Esophagus muscularis mucosa (tissue), 3 donors: ENCODE measurements at regions not wholly inside any gene's neighbourhood (a gene's known extent, or its start where the extent isn't known, plus 50 kb on each side); places are given as distances from the start of the nearest gene placed in this dataset.

Experiments used
- POLR2A ChIP-seq: fragments of 450-650 bp; IDR thresholded peaks from one replicate; pipeline ENCODE4 v1.6.1; 2017; ENCODE audit warnings: antibody characterized with exemption, moderate library complexity, mild to moderate bottlenecking, low read depth
- POLR2AphosphoS5 ChIP-seq, 2 donors: sonication (generic); formaldehyde crosslinking; IDR thresholded peaks; one replicate each; pipeline ENCODE4 v1.6.1; 2017; ENCODE audit warnings: antibody characterized with exemption in 2 of 2
- TF ChIP-seq, protein P1 (sequence below), 3 experiments: fragments of 200-600 bp in 2 of 3; fragments of 450-650 bp in 1 of 3; sonication (generic) in 2 of 3; IDR thresholded peaks; one replicate each; pipeline ENCODE4 v1.5.1; 2017 to 2019; ENCODE audit warnings: antibody characterized with exemption in 3 of 3, mild to moderate bottlenecking in 2 of 3, moderate library complexity in 1 of 3

DNA sequence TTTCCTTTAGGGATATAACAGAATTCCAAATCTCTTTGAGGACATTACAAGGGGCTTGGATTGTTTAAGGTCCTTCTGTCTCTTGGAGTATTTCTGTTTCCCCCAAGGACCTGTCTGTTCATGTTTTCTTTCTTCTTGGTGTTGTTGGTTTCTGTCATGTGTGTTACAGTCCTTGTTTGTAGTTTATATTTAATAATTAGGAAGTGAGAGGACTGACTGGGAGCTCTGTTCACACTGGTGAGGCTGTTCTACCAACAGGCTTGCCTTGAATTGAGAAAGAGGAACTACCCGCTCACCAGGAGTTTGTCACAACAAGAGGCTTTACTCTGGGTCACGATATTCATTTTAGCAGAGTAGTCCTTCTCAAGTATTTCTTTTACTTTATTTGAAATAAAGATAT is 119.2 kb upstream of the SV2C start:
- TF ChIP-seq, protein P1, sequence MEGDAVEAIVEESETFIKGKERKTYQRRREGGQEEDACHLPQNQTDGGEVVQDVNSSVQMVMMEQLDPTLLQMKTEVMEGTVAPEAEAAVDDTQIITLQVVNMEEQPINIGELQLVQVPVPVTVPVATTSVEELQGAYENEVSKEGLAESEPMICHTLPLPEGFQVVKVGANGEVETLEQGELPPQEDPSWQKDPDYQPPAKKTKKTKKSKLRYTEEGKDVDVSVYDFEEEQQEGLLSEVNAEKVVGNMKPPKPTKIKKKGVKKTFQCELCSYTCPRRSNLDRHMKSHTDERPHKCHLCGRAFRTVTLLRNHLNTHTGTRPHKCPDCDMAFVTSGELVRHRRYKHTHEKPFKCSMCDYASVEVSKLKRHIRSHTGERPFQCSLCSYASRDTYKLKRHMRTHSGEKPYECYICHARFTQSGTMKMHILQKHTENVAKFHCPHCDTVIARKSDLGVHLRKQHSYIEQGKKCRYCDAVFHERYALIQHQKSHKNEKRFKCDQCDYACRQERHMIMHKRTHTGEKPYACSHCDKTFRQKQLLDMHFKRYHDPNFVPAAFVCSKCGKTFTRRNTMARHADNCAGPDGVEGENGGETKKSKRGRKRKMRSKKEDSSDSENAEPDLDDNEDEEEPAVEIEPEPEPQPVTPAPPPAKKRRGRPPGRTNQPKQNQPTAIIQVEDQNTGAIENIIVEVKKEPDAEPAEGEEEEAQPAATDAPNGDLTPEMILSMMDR (IDR thresholded peaks at IDR 0.05): no peak
- TF ChIP-seq POLR2A: no peak
- no peak for TF ChIP-seq POLR2AphosphoS5 (IDR thresholded peaks at IDR 0.05)
